PC-9 (cell line): ENCODE measurements at regions not wholly inside any gene's neighbourhood (a gene's known extent, or its start where the extent isn't known, plus 50 kb on each side); places are given as distances from the start of the nearest gene placed in this dataset.

Experiments
- BruUV-seq: library from RNA; stranded (reverse); fragments of 400-500 nt; replicated peaks from 2 replicates; lab custom pipeline; 2021; lab: Mats Ljungman, UMichigan
- CTCF ChIA-PET: fragments of 300-600 bp; sonication (Branson Sonifier 250); formaldehyde crosslinking; loops from one replicate; lab custom pipeline; 2022; ENCODE audit warnings: antibody characterized with exemption; lab: Charles Lee
- POLR2A ChIA-PET: fragments of 300-600 bp; sonication (Branson Sonifier 250); formaldehyde crosslinking; loops from one replicate; lab custom pipeline; 2022; ENCODE audit warnings: antibody characterized with exemption; ENCODE audit not compliant: unreplicated experiment; lab: Charles Lee
- DNase-seq, 2 experiments: peaks; one replicate each; pipeline versions ENCODE4 v3.0.0 to v3.0.0-alpha.2; 2015 to 2022; ENCODE audit warnings: mixed read lengths in 1 of 2
- H2AFZ ChIP-seq: fragments of 200-600 bp; sonication (generic); 2 replicates; pipeline ENCODE4 v1.8.1; 2017; ENCODE audit warnings: antibody characterized with exemption
- H3F3A ChIP-seq: fragments of 200-600 bp; sonication (generic); 2 replicates; pipeline ENCODE4 v1.8.1; 2017; ENCODE audit warnings: antibody characterized with exemption, mild to moderate bottlenecking, low read depth; ENCODE audit not compliant: insufficient read depth
- H3K27ac ChIP-seq: fragments of 200-600 bp; sonication (generic); 2 replicates; pipeline ENCODE4 v1.6.1; 2016; ENCODE audit warnings: mixed run types
- H3K27me3 ChIP-seq: fragments of 200-600 bp; sonication (generic); 2 replicates; pipeline ENCODE4 v1.6.1; 2016; ENCODE audit warnings: low read depth, mixed run types; ENCODE audit not compliant: insufficient read depth
- H3K36me3 ChIP-seq: fragments of 200-600 bp; sonication (generic); 2 replicates; pipeline ENCODE4 v1.6.1; 2016; ENCODE audit warnings: low read depth, mixed run types
- H3K4me1 ChIP-seq: fragments of 200-600 bp; sonication (generic); replicated peaks from 2 replicates; pipeline ENCODE4 v1.6.1; 2016; ENCODE audit warnings: mixed run types; ENCODE audit not compliant: insufficient read depth
- H3K4me2 ChIP-seq: fragments of 200-600 bp; sonication (generic); 2 replicates; pipeline ENCODE4 v1.6.1; 2017; ENCODE audit warnings: mixed run types
- H3K4me3 ChIP-seq: fragments of 200-600 bp; sonication (generic); 2 replicates; pipeline ENCODE4 v1.6.1; 2016; ENCODE audit warnings: mixed run types
- H3K79me2 ChIP-seq: fragments of 200-600 bp; sonication (generic); 2 replicates; pipeline ENCODE4 v1.6.1; 2017; ENCODE audit warnings: low read depth, mixed run types
- H3K9me2 ChIP-seq: fragments of 200-600 bp; sonication (generic); 2 replicates; pipeline ENCODE4 v1.8.1; 2017; ENCODE audit warnings: mild to moderate bottlenecking; ENCODE audit not compliant: insufficient read depth
- H3K9me3 ChIP-seq: fragments of 200-600 bp; sonication (generic); 2 replicates; pipeline ENCODE4 v1.8.1; 2016; ENCODE audit warnings: low read depth; ENCODE audit not compliant: insufficient read depth
- H4K20me1 ChIP-seq: fragments of 200-600 bp; sonication (generic); 2 replicates; pipeline ENCODE4 v1.8.1; 2017; ENCODE audit not compliant: insufficient read depth
- CTCF ChIP-seq: fragments of 200-600 bp; sonication (generic); conservative IDR thresholded peaks from 2 replicates; pipeline ENCODE4 v1.6.1; 2017; ENCODE audit warnings: mixed run types, antibody characterized with exemption, mild to moderate bottlenecking, moderate library complexity
- EZH2 ChIP-seq: fragments of 200-600 bp; sonication (generic); IDR thresholded peaks from 2 replicates; pipeline ENCODE4 v1.8.0; 2017; ENCODE audit warnings: antibody characterized with exemption, low read depth
- intact Hi-C: fragments of 100-400 bp; cut with micrococcal nuclease; formaldehyde crosslinking; loops from one replicate; pipeline ENCODE4 v1.10.0; 2022; ENCODE audit not compliant: unreplicated experiment

GRCh38 chr2:14072338-14072737 lies 560.2 kb upstream of the LRATD1 start:
- no TSS peak for BruUV-seq
- peak in 1 of 2 experiments; percentile 39 for DNase-seq

GRCh38 chr2:14074691-14075090 lies 557.8 kb upstream of the LRATD1 start:
- Histone ChIP-seq H3K36me3 (no peaks in the 10 kb centered on the region), H4K20me1 (no peaks in the 10 kb centered on the region; the same call in 1 of the 2 replicates), H3K27me3 (no peaks in the 10 kb centered on the region), H3K9me3 (no peaks in the 10 kb centered on the region), H3K27ac (no peak overlapping the region), H2AFZ (no peak overlapping the region), H3K4me3 (no peak overlapping the region), H3K4me2 (no peak overlapping the region), H3K4me1 (0 out of 2 replicates have a peak, but pooled peaks cover 5% of the 10 kb centered on the region), H3K9me2 (peaks cover 9% of the 10 kb centered on the region; the same call in 1 of the 2 replicates), H3K79me2 (no peaks in the 10 kb centered on the region), H3F3A (no peaks in the 10 kb centered on the region)
- ChIA-PET POLR2A (no interaction called here), CTCF (no interaction called here)
- TF ChIP-seq EZH2, result no peak
- no peak for TF ChIP-seq CTCF
- intact Hi-C loops, result no loop called here
- no TSS peak for BruUV-seq
- DNase-seq, result no peak

More at GRCh38 chr2:14072338-14072737, 560.2 kb upstream of the LRATD1 start:
- no peaks in the 10 kb centered on the region for H3K27me3 ChIP-seq
- ChIA-PET POLR2A (no interaction called here), CTCF (no interaction called here)
- H3K79me2 ChIP-seq, result no peaks in the 10 kb centered on the region
- H3K4me3 ChIP-seq, result no peak overlapping the region
- H3K36me3 ChIP-seq, result no peaks in the 10 kb centered on the region
- H3K9me3 ChIP-seq, result no peaks in the 10 kb centered on the region
- 0 out of 2 replicates have a peak, but pooled peaks cover 5% of the 10 kb centered on the region for H3K4me1 ChIP-seq
- H3K9me2 ChIP-seq, result 0 out of 2 replicates have a peak, but pooled peaks cover 5% of the 10 kb centered on the region
- intact Hi-C loops, result no loop called here
- H3F3A ChIP-seq, result no peaks in the 10 kb centered on the region
- no peaks in the 10 kb centered on the region for H4K20me1 ChIP-seq
- no peak overlapping the region for H3K4me2 ChIP-seq
- H3K27ac ChIP-seq, result no peak overlapping the region
- H2AFZ ChIP-seq, result no peak overlapping the region
- TF ChIP-seq CTCF (no peak), EZH2 (no peak)

- H3K9me2 ChIP-seq, result peaks cover 4% of the 10 kb centered on the region; the same call in 1 of the 2 replicates
- H3F3A ChIP-seq, result no peaks in the 10 kb centered on the region
- CTCF ChIA-PET, result no interaction called here
- no peaks in the 10 kb centered on the region for H3K9me3 ChIP-seq
- intact Hi-C loops, result no loop called here
- H4K20me1 ChIP-seq, result no peaks in the 10 kb centered on the region; the same call in 1 of the 2 replicates
- no peaks in the 10 kb centered on the region for H3K79me2 ChIP-seq
- BruUV-seq, result no TSS peak
- POLR2A ChIA-PET, result no interaction called here
- H2AFZ ChIP-seq, result no peak overlapping the region
- no peak overlapping the region for H3K27ac ChIP-seq
- no peaks in the 10 kb centered on the region for H3K4me1 ChIP-seq
- TF ChIP-seq EZH2 (no peak), CTCF (no peak)
- no peak overlapping the region for H3K4me3 ChIP-seq
- H3K4me2 ChIP-seq, result no peak overlapping the region
- no peaks in the 10 kb centered on the region for H3K27me3 ChIP-seq
- no peaks in the 10 kb centered on the region for H3K36me3 ChIP-seq
- DNase-seq, result no peak
Observed at GRCh38 chr2:14079576-14079975, 552.9 kb upstream of the LRATD1 start.
